ENCODE measurements at regions not wholly inside any gene's neighbourhood (a gene's known extent, or its start where the extent isn't known, plus 50 kb on each side); places are given as distances from the start of the nearest gene placed in this dataset.
A peak's percentile ranks its signal among the peaks of the same experiment; 100 is the strongest.

GRCh38 chr12:127292736-127293135, 974.2 kb upstream of the TMEM132C start:
- DNase-seq (ENCODE audit: low spot score, unreplicated experiment): no peak
- H3K9me3 Mint-ChIP-seq (ENCODE audit: low read depth): no peaks in the 10 kb centered on the region
- H3K27me3 Mint-ChIP-seq: no peaks in the 10 kb centered on the region
- H3K27ac Mint-ChIP-seq: no peak overlapping the region
- H3K4me3 Mint-ChIP-seq (ENCODE audit: low read depth): no peak overlapping the region
- H3K4me1 Mint-ChIP-seq (ENCODE audit: low read depth): peaks cover 3% of the 10 kb centered on the region
- H3K36me3 Mint-ChIP-seq (ENCODE audit: insufficient read depth): no peaks in the 10 kb centered on the region
- no peak for TF ChIP-seq CTCF (IDR thresholded peaks at IDR 0.05; ENCODE audit: unreplicated experiment)

- Mint-ChIP-seq H3K4me3 (ENCODE audit: low read depth) (no peak overlapping the region), H3K27ac (no peak overlapping the region), H3K27me3 (no peaks in the 10 kb centered on the region), H3K4me1 (ENCODE audit: low read depth) (peaks cover 3% of the 10 kb centered on the region), H3K36me3 (ENCODE audit: insufficient read depth) (no peaks in the 10 kb centered on the region), H3K9me3 (ENCODE audit: low read depth) (no peaks in the 10 kb centered on the region)
- TF ChIP-seq CTCF (IDR thresholded peaks at IDR 0.05; ENCODE audit: unreplicated experiment): peak; percentile 70
- DNase-seq (ENCODE audit: low spot score, unreplicated experiment): peak; percentile 34
Observed at GRCh38 chr12:127293507-127294310, 973.3 kb upstream of the TMEM132C start.

- no peaks in the 10 kb centered on the region for H3K27me3 Mint-ChIP-seq
- H3K27ac Mint-ChIP-seq: peak overlapping the region; percentile 38
- H3K4me1 Mint-ChIP-seq (ENCODE audit: low read depth): peaks cover 3% of the 10 kb centered on the region
- peaks cover 5% of the 10 kb centered on the region for H3K9me3 Mint-ChIP-seq (ENCODE audit: low read depth)
- TF ChIP-seq CTCF (IDR thresholded peaks at IDR 0.05; ENCODE audit: unreplicated experiment): no peak
- no peak for DNase-seq (ENCODE audit: low spot score, unreplicated experiment)
- H3K36me3 Mint-ChIP-seq (ENCODE audit: insufficient read depth): peaks cover 2% of the 10 kb centered on the region
- no peak overlapping the region for H3K4me3 Mint-ChIP-seq (ENCODE audit: low read depth)
Observed at GRCh38 chr12:127294651-127295210, 972.2 kb upstream of the TMEM132C start.

- DNase-seq (ENCODE audit: low spot score, unreplicated experiment): no peak
- H3K36me3 Mint-ChIP-seq (ENCODE audit: insufficient read depth): peaks cover 2% of the 10 kb centered on the region
- H3K27ac Mint-ChIP-seq: no peak overlapping the region
- no peaks in the 10 kb centered on the region for H3K27me3 Mint-ChIP-seq
- H3K9me3 Mint-ChIP-seq (ENCODE audit: low read depth): peaks cover 5% of the 10 kb centered on the region
- TF ChIP-seq CTCF (IDR thresholded peaks at IDR 0.05; ENCODE audit: unreplicated experiment): no peak
- no peak overlapping the region for H3K4me3 Mint-ChIP-seq (ENCODE audit: low read depth)
- peaks cover 3% of the 10 kb centered on the region for H3K4me1 Mint-ChIP-seq (ENCODE audit: low read depth)
Observed at GRCh38 chr12:127295630-127296029, 971.3 kb upstream of the TMEM132C start.

GRCh38 chr12:127296591-127296990, 970.4 kb upstream of the TMEM132C start:
- H3K4me3 Mint-ChIP-seq (ENCODE audit: low read depth): no peak overlapping the region
- no peak for TF ChIP-seq CTCF (IDR thresholded peaks at IDR 0.05; ENCODE audit: unreplicated experiment)
- no peak for DNase-seq (ENCODE audit: low spot score, unreplicated experiment)
- no peaks in the 10 kb centered on the region for H3K27me3 Mint-ChIP-seq
- H3K36me3 Mint-ChIP-seq (ENCODE audit: insufficient read depth): peaks cover 2% of the 10 kb centered on the region
- H3K9me3 Mint-ChIP-seq (ENCODE audit: low read depth): peaks cover 5% of the 10 kb centered on the region
- H3K27ac Mint-ChIP-seq: no peak overlapping the region
- H3K4me1 Mint-ChIP-seq (ENCODE audit: low read depth): peaks cover 3% of the 10 kb centered on the region

Measured in progenitor cell of endocrine pancreas (in vitro differentiated cells).